ENCODE measurements at regions not wholly inside any gene's neighbourhood (a gene's known extent, or its start where the extent isn't known, plus 50 kb on each side); places are given as distances from the start of the nearest gene placed in this dataset.

- TF ChIP-seq CTCF (IDR thresholded peaks at IDR 0.05; ENCODE audit: insufficient read depth, low read length, poor library complexity, severe bottlenecking) (no peak), EZH2phosphoT487 (conservative IDR thresholded peaks at IDR 0.05; ENCODE audit: low read length) (no peak)
Measured at GRCh38 chr15:38769492-38769891, 204.9 kb upstream of the RASGRP1 start.

Data from SU-DHL-6 (cell line).